HG02571 (cell line): ENCODE measurements at regions not wholly inside any gene's neighbourhood (a gene's known extent, or its start where the extent isn't known, plus 50 kb on each side); places are given as distances from the start of the nearest gene placed in this dataset.

ENCODE experiments used
- ATAC-seq: cut with Tn5 transposase; IDR thresholded peaks from one replicate; pipeline ENCODE4 v1.9.1; 2021; ENCODE audit warnings: mild to moderate bottlenecking, moderate library complexity; ENCODE audit not compliant: unreplicated experiment

DNA sequence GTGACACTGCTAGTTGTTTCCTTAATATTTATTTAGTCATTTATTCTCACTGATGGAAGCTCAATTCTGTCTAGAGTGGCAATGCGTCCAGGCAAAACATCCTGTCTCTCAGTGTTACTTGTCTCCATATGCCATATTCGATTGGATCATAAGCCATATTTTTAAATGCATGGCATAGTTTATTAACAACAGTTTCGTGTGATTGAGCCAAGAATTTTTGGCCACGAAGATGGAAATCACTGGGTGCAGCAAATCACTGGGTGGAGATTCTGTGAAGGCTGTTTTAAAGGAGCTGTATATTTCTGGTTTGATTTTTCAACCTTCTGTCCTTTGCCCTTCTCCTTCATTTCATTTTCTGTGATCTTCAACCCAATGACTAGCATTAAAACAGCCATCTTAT lies 205.2 kb downstream of the JRKL start:
- ATAC-seq: no peak

DNA sequence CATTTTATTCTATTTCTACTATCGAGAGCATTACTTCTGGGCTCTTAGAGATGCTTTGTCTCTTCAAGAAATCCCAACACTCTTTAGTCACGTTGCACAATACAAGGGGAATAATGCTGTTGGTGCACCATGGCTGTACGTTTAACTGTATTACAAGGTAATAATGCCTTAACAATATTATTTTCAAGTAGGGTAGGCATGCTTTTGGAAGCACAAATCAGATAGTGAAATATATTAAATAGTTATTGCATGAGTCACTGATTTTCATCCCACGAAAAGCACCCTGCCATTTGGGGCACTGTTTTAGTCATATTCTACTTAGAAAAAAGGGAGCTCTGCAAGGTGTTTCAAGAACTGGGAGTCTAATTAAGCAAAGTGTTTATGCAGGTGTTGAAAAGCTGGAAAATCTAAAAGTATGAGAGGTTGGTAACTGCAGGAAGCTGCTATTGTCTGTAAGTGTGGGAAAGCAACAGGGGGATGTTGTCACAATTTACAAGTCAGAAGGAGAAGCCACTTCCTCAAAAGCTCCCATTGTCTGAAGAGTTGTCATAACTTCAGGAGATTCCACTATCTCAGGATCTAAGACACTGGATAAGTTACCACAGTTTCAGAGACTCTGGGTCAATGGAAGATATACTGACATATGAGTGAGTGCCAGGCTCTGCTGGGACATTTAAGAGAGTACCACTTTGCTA lies 218.2 kb downstream of the JRKL start:
- ATAC-seq: no peak

DNA sequence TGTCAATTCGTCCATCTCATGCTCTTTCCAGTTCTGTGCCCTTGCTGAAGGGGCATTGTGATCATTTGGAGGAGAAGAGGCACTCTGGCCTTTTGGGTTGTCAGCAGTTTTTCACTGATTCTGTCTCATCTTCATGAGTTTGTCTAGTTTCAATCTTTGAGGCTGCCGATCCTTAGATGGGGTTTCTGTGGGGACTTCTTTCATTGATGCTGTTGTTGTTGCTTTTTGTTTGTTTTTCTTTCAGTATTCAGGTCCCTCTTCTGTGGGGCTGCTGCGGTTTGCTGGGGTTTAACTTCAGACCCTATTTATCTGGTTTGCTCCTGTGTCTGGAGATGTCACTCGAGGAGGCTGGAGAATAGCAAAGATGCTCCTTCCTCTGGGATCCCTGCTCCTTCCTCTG lies 224.3 kb downstream of the JRKL start:
- no peak for ATAC-seq

DNA sequence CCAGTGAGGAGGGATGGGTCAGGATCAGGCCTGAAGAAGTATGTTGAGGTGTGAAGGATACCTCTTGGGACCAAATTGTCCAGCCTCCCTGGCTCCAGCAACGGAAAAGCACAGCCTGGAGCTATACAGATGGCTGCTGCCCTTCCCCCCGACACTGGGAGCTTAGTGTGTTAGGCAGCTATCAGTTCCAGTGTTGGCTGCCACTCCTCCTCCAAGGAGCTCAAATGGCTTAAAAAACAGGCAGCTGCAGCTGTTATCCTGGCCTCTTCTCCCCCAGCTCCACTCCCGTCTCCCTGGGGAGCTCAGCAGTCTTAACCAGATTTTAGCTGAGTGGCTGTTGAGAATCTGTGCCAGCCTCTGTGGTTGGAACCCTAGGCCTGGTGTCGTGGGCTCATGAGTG lies 225.0 kb downstream of the JRKL start:
- no peak for ATAC-seq

DNA sequence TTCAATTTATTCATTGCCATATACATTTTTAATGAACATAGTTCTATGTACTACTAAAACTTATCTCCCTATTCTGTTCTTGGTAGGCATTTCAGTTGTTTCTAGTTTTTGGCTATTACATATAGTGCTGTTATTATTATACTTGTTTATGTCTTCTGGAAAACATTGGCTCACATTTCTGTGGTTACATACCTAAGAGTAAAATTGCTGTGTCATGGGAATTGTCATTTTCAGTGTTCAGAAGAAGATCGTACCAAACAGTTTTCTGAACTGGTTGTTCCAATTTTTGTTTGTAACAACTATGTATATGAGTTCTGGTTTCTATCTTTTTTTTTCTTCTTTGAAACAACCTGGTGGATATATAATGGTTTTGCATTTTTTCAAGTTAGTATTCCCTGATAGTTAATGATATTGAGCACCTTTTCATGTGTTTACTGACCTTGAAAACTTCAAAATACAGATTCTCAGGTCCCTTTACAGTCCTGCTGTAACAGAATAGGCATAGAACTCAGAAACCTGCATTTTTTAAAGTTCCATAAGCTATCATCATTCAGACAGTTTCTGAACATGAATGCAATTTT lies 230.7 kb downstream of the JRKL start:
- ATAC-seq: no peak

DNA sequence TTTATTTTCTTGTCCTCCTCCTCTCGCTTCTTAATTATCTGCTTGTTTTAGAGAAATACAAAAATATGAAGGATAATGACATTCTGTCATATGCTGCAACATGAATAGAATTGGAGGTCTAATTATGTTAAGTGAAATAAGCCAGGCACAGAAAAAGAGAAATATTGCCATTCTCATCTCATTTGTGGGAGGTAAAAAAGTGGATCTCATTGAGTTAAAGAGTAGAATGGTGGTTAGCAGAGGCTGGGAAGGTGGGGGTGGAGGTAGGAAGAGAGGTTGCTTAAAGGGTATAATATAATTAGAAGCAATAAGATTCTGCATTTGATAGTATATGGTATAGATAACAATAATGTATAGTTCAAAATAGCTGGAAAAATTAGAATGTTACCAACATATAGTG lies 231.3 kb downstream of the JRKL start:
- ATAC-seq: no peak

DNA sequence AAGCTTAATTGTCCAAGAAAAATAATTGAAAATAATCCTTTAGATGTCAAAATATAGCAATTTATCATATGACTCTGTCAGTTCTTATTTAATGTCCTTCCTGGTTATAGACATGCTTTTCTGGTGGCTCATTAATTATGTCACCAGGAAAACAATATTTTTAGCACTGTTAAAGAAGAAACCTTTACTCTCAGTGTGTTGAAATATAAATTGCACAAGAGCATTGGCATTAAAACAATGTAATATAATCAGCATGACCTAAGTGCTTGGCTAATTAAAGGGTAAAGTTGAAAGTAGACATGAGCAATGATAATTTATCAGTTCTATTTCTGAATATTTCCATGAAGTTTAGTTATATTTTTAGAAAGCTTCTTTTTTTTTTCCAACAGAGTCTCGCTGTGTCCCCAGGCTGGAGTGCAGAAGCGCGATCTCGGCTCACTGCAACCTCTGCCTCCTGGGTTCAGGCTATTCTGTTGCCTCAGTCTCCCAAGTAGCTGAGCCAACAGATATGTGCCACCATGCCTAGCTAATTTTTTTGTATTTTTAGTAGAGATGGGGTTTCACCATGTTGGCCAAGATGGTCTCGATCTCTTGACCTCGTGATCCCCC lies 232.3 kb downstream of the JRKL start:
- no peak for ATAC-seq

DNA sequence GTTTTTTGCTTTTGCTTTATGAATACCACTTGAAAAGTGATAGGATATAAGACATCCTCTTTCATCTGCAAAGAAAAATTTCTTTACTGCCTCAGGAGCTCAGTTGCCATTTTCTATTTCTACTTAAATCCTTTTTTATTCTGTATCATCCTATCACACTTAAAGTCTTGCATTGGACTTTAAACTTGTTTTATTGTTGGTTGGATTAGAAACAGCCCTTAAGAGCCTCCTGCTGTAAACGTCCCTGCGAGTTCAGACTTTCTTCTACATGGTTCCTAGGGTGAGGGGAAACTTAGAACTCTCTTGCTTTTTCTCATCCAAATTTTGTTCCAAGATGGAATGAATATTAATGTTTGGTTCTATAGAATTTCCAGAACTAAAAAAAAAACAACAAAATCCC lies 234.3 kb downstream of the JRKL start:
- ATAC-seq: no peak

DNA sequence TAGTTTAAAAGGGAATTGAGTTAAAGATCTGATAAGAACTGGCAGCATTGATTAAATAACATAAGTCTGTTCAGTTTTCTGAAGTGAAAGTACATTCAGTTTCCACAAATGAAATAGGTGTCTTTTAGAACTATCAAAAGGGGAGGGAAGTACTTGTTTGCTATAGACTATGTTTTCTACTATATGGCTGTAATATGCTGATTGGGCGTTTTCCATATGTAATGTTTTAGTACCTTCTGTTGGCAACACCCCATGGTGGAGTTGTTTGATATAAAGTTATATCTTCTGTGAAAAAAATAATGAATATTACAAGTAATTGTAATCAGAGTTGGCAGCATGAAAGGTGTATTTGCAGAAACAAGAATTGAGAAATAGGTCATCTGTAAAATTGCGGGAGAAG lies 237.6 kb downstream of the JRKL start:
- ATAC-seq: no peak

DNA sequence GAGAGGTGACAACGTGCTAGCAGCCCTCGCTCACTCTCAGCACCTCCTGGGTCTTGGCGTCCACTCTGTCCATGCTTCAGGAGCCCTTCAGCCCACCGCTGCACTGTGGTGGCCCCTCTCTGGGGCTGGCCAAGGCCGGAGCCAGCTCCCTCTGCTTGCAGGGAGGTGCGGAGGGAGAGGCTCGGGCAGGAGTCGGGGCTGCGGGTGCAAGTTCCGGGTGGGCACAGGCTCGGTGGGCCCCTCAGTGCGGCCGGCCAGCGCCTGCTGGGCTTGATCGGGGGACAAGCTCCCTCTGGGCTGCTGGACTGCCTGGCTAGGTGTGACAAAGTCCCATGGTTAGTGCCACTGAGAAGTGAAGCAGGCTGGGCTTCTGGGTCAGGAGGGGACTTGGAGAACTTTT lies 245.8 kb downstream of the JRKL start:
- ATAC-seq: no peak

DNA sequence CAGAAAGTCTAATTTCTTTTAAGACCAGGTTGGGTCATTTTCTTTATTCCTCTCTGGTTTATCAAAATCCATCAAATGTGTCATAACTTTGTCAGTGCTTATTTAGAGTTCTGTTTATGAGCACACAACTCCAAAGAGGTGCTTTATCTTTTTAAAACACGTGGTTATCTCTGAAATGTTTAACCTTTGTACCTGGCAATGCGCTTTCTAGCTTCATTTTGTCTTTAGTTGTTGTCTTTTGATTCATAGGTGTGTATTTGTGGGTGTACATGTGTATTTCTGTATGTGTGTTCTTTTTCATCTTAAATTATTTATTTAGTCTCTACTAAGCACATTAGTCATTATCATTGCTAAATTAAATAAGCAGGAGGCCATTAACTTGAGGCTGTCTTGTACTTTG lies 251.4 kb downstream of the JRKL start:
- ATAC-seq: no peak

DNA sequence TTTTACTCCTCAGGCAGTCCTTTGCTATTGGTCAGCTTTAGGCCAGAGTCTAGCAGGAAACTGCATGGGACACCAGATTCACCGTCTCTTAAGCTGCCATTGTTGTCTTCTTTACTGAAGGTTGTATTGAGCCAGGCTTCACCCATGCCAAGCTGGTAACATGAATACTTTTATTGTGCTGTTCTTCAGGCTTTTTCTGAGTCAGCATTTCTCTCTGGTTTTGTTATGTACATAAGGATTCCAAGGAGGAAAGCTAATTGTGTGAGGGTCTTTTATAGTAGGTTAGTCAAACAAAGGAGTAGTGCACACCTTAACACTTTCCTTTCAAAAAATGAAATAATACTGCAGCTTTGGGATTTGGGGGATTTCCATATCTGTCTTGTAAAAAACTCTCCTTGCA lies 252.8 kb downstream of the JRKL start:
- no peak for ATAC-seq

DNA sequence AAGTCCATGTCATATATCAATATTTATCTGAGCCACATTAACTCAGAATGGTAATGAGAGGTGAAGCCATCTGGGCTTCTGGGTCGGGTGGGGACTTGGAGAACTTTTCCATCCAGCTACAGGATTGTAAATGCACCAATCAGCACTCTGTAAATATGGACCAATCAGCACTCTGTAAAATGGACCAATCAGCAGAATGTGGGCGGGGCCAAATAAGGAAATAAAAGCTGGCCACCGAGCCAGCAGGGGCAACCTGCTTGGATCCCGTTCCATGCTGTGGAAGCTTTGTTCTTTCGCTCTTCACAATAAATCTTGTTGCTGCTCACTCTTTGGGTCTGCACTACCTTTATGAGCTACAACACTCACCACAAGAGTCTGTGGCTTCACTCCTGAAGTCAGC lies 253.4 kb downstream of the JRKL start:
- ATAC-seq: no peak

DNA sequence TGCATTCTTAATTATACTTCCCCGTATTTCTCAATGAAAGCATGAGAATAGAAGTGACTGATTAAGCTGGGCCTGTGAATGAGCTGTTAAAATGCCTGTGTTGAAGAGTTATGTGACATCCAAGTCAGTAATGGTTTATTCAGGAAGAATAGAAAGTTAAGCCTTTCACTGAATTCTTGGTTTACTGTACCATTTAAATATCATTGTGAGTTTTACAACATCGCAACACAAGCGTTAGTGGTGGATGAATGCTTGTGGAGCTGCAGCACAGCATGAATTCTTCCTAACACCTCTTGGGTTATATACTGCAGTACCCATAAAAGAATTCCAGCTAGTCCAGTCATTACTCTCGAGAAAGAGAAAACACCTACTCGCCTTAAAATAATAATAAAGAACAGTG lies 257.8 kb downstream of the JRKL start:
- no peak for ATAC-seq

DNA sequence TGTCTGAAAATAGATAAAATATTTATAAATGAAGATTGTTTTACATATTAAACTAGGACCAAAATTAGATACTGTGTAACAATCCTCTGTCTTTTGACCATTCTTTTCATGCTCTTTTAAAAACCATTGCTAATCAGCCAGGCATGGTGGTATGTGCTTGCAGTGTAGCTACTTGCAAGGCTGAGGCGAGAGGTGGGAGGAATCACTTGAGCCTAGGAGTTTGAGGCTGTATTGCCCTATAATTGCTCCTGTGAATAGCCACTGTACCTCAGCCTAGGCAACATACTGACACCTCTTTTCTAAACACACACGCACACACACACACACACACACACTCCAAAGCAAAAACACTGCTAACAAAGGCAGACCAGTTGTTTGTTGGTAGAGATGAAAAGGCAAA lies 259.2 kb downstream of the JRKL start:
- no peak for ATAC-seq

DNA sequence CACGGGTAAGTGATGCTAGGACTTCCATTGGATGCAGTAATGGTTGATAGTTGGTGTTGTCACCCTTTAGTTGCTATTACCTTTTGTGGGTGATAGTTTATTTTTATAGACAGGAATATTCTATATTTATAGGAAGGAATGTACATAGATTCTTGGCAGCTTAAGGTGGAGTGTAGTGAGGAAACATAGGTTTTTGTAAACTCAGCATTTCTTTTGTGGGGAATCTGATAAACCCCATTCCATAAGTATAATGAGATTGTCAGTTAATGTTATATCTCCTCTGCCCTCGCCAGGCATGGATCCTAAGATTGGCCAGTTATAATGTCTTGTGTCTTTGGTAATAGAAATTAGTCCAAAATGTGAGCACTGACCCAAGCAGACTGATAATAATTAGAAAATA lies 262.7 kb downstream of the JRKL start:
- ATAC-seq: no peak

DNA sequence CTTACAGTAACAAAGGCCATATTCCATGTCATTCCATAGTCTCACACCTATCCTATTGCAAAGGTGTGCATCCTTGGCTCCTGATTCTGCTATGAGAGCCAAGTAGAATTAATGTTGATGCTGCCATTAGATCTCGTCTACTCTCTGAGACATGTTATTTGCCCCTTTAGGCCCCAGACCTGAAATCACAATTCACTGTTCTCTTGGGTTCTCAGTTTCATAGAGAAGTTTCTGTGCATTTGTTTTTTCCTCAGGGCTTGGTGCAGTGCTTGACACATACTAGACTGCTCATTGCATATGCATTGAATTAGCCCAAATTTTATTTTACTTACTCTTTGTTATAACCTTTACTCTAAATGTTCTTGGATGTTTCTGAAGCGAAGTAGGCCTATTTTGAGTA lies 265.7 kb downstream of the JRKL start:
- no peak for ATAC-seq

DNA sequence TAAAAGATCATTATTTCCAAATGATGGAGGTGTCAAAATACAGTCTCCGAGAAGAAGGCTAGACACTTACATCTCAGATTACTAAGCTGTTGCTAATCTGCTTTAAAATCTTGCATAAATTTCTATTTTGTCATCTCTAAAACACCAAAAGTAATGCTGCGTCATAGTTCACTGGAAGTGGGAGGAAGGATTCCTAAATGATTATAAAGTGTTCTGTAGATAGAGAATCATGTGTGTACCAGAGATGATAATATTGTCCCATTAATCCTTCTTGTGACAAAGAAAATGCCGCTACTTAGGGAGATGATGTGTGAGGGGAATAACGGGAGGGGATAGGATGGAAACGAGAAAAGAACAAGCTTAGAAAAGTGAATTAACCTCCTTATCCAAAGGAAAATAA lies 268.6 kb downstream of the JRKL start:
- ATAC-seq: no peak

DNA sequence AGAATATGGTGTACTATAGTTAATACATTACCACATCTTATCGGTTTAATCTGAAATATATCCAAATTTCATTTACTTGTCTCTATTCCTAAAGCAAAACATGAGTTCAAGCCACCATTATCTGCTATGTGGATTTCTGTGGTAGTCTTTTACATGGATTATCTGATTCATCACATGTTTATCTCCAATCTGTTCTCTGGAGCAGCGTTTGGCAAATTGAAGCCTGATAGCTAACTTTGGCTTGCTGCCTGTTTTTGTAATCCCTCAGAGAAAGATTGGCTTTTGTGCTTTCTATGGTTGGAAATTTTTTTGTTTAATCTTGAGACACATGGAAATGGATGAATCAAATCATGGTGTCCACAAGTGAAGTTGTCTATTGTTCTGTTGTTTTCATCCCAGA lies 274.3 kb downstream of the JRKL start:
- ATAC-seq: no peak

DNA sequence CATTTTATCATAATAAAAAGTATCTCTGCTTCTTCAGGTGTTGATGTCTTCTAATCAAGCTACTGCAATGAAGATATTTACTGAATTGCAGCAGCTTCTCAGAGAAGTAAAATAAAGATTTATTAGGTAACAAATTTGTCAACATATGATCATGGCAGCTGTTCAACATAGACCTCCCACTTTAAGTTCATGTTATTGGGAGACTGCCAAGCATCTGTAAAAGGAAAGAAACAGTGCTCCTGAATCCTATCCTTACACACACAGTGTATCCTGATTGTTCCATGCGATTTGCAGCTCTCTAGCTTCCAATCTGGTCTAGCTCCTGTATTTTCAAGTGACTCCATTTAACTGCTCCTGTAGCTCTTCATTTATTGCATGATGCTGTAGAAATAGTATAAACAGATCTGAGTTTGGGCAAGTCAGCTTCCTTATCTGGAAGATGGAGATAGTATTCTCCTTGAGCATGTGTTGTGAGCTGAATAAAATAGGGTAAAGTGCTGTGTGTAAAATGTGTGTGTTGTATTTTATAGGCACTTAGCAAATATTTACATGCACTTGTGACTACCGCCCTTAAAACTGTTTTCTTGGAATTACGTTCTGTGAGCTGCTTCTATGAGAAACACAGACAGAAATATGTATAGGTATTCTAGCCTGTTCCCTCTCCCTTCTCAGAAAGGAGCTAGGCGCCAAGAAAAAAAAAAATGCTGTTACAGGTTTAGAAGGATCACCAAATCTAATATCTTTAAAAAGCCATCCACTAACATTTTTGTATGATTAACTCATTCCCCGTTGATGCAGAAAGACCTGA lies 290.6 kb downstream of the JRKL start:
- no peak for ATAC-seq

DNA sequence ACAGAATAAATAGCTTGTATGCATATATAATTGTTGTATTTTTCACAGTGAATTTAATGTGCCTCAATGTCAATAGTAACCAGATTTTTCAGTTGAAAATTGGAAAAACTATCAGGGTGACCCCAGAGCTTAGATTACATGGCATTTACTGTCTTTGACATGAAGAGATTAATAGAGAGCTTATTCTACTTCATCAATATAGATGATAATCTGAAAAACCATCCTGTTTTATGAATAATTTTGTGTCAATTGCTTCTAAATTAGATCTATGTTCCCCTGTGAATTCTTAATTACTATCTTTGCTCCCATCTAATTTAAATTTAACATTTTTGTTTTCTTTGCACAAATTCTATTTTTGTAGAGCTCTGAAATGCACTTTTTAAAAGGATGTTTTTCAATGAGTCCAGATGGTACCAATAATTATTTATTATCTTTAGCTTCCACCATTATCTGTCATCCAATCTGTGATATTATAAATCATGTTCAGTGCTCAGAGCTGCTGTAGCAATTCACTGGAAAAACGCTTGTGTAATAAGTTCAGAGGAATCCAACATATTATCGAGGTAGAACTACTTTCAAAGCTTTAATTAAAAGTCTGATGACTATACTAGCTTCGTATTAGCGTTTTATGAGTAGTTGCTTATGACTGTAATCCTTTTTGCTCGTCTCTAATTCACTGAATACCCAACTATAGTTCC lies 291.4 kb downstream of the JRKL start:
- ATAC-seq: no peak
